GM18498 (cell line): ENCODE measurements at regions not wholly inside any gene's neighbourhood (a gene's known extent, or its start where the extent isn't known, plus 50 kb on each side); places are given as distances from the start of the nearest gene placed in this dataset.
A peak's percentile ranks its signal among the peaks of the same experiment; 100 is the strongest.
"Not testable (repeated sequence)": the region's sequence is repeated elsewhere in the genome, so short reads cannot be mapped to it uniquely, and the experiment has no call there.

Experiments used
- ATAC-seq: cut with Tn5 transposase; IDR thresholded peaks from one replicate; pipeline ENCODE4 v1.9.1; 2021; ENCODE audit warnings: mild to moderate bottlenecking, moderate library complexity; ENCODE audit not compliant: unreplicated experiment

- no peak for ATAC-seq
These were observed 93.2 kb downstream of the AKR1D1 start for GRCh38 chr7:138169441-138169851.

DNA sequence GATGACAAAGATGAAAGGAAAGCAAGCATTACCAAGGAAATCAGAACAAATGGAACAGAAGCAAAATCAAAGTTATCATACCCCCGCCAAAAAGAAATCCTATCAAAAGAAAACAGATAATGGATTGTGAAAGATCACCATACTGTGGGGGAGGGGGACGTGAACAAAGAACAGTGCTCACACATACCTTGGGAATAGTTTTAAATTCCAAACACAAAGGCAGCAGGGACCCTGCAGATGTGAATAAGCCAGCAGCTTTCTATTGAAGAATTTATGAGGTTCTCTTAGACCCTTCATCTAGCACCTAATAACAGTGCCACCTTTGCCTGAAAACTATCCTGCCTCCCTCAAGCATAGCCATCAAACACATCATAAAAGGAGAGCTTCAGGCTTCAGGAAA is 94.0 kb downstream of the AKR1D1 start:
- ATAC-seq, result no peak

GRCh38 chr7:138170959-138171703 is 94.9 kb downstream of the AKR1D1 start:
- ATAC-seq, result peak; percentile 98

GRCh38 chr7:138173548-138173947 is 97.3 kb downstream of the AKR1D1 start:
- no peak for ATAC-seq

DNA sequence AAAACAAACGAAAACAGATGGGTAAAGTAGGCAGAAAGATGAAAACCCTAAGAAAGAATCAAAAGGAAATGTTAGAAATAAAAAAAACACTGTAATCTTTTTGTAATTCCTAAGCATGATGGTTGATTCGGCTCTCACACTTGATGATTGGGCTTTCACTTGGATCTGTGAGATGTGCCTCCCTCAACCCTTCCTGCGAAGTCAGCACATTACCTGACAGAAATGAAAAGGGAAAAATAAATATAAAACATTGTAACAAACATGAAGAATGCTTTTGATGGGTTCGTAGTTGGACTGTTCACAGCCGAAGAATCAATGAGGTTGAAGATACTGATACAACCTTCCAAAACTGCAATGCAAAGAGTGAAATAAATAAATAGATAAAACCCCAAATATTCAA is 99.8 kb downstream of the AKR1D1 start:
- no peak for ATAC-seq

GRCh38 chr7:138184191-138184590 is 107.9 kb downstream of the AKR1D1 start:
- no peak for ATAC-seq

- no peak for ATAC-seq
These were observed 109.1 kb downstream of the AKR1D1 start for GRCh38 chr7:138185132-138185908.

GRCh38 chr7:138186951-138187351 is 110.7 kb downstream of the AKR1D1 start:
- no peak for ATAC-seq

GRCh38 chr7:138188290-138188858 is 112.1 kb downstream of the AKR1D1 start:
- no peak for ATAC-seq

- ATAC-seq, result no peak
These were observed 118.3 kb downstream of the AKR1D1 start for GRCh38 chr7:138194567-138194966.

GRCh38 chr7:138195151-138195571 is 118.9 kb downstream of the AKR1D1 start:
- no peak for ATAC-seq

- ATAC-seq, result not testable (repeated sequence)
These were observed 120.3 kb downstream of the AKR1D1 start for GRCh38 chr7:138196503-138196946.

GRCh38 chr7:138196971-138197896 is 121.0 kb downstream of the AKR1D1 start:
- no peak for ATAC-seq

GRCh38 chr7:138204285-138204981 is 128.2 kb downstream of the AKR1D1 start:
- ATAC-seq, result no peak

GRCh38 chr7:138204982-138205298 is 128.7 kb downstream of the AKR1D1 start:
- no peak for ATAC-seq

GRCh38 chr7:138205614-138206150 is 129.4 kb downstream of the AKR1D1 start:
- no peak for ATAC-seq

GRCh38 chr7:138207555-138207971 is 131.3 kb downstream of the AKR1D1 start:
- no peak for ATAC-seq

GRCh38 chr7:138208142-138208570 is 131.9 kb downstream of the AKR1D1 start:
- ATAC-seq, result no peak

GRCh38 chr7:138208864-138209263 is 132.6 kb downstream of the AKR1D1 start:
- ATAC-seq, result no peak

DNA sequence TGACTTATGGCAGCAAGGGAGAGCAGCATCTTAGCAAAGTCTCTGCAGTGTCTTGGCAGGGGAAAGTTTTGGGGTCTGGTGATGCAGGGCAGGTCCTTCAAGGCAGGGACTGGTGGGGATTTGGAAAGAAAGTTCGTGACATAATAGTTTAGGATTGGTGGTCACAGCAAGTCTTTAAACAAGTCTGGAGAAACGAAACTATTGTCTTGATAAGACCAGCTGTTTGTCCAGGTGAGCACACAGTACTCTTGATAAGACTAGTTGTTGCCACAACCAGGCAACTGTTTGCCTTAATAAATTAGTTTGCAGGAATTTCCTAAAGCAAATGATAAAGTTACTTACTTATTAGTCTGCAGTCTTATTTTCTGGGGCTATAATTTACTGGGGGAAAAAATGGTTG is 136.1 kb downstream of the AKR1D1 start:
- ATAC-seq, result no peak
